Immature natural killer cell (primary cell): ENCODE measurements at regions not wholly inside any gene's neighbourhood (a gene's known extent, or its start where the extent isn't known, plus 50 kb on each side); places are given as distances from the start of the nearest gene placed in this dataset.
A peak's percentile ranks its signal among the peaks of the same experiment; 100 is the strongest.

Experiments used
- DNase-seq, 3 donors: peaks; one replicate each; pipeline ENCODE4 v3.0.0; 2022; ENCODE audit warnings: mixed read lengths in 1 of 3
- H3K27ac Mint-ChIP-seq, 6 donors: one replicate each; pipeline ENCODE4 v1.8.0; 2020; ENCODE audit warnings: mixed read lengths in 6 of 6, mild to moderate bottlenecking in 5 of 6, inconsistent platforms in 4 of 6, moderate library complexity in 3 of 6
- H3K27me3 Mint-ChIP-seq, 3 donors: one replicate each; pipeline ENCODE4 v1.8.0; 2020 to 2021; ENCODE audit warnings: low read depth in 3 of 3, mild to moderate bottlenecking in 3 of 3, mixed read lengths in 3 of 3, moderate library complexity in 3 of 3, inconsistent platforms in 1 of 3
- H3K36me3 Mint-ChIP-seq, 3 donors: one replicate each; pipeline ENCODE4 v1.8.0; 2020; ENCODE audit warnings: mixed read lengths in 3 of 3, inconsistent platforms in 2 of 3, mild to moderate bottlenecking in 2 of 3
- H3K4me1 Mint-ChIP-seq, 2 donors: one replicate each; pipeline ENCODE4 v1.8.0; 2020; ENCODE audit warnings: inconsistent platforms in 2 of 2, mild to moderate bottlenecking in 2 of 2, mixed read lengths in 2 of 2, moderate library complexity in 1 of 2
- H3K4me3 Mint-ChIP-seq, 5 donors: one replicate each; pipeline ENCODE4 v1.8.0; 2020; ENCODE audit warnings: mild to moderate bottlenecking in 5 of 5, mixed read lengths in 5 of 5, inconsistent platforms in 3 of 5, moderate library complexity in 3 of 5
- H3K9me3 Mint-ChIP-seq, 6 donors: one replicate each; pipeline ENCODE4 v1.8.0; 2020; ENCODE audit warnings: mild to moderate bottlenecking in 6 of 6, mixed read lengths in 6 of 6, inconsistent platforms in 4 of 6, moderate library complexity in 3 of 6

DNA sequence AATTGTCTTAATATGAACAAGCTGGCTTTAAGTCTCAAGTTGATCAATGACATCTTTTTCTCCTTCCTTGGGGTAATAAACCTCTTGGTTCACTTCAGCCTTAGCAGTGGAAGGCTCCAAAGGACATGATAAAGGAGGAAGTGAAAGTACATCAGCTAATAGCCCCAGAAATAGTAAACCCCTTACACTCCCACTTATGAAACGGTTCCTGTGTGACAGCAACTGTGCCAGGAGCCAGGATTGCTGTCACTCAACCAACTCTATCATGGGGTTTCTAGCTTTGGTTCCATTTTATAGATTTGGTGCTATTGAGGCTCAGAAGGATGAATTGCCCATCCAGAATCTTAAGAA lies 216.7 kb downstream of the ABHD5 start:
- no peak for DNase-seq
- Mint-ChIP-seq H3K4me3 (no peak overlapping the region), H3K27me3 (peaks cover 0 to 2% (median 1%) of the 10 kb centered on the region in 3 donors), H3K9me3 (no peaks in the 10 kb centered on the region), H3K4me1 (no peaks in the 10 kb centered on the region), H3K36me3 (no peaks in the 10 kb centered on the region), H3K27ac (no peak overlapping the region)

DNA sequence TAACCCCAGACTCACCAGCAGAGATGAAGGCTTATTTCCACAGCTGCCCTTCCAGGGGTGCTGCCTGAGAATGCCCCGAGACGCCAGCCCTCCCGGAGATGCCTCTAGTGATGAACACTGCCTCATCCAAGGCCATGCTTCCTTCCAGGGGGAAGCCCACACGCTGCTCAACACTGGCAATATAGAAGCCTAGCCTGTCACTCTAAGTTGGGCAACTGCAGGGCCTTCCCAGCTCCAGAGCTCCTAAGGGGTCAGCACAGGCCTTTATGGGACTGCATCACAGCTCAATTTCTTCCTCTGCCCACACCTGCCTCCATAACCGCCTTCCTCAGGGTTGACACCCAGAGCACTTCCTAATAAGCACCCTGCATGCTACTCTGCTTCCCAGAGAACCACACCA lies 217.7 kb downstream of the ABHD5 start:
- H3K4me1 Mint-ChIP-seq: no peaks in the 10 kb centered on the region

DNA sequence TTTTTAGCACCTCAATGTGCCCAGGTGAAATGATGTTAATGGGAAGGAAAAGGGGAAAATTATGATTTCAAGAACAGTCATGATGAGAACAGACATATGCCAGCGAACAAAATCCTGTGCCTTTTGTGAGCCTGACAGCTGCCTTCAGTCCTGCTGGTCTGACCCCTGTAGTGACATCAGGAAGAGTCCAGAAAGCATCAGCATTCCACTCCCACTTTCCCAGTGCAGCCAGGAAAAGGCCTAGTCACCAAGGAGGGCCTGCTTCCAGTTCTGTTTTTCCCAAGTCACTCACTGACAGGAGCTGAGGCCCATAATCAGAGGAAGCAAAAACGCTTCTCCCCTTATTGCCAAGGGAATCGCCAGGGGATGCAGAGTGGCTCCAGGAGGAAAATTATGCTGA lies 218.4 kb downstream of the ABHD5 start:
- H3K27me3 Mint-ChIP-seq: peaks cover 0 to 2% (median 2%) of the 10 kb centered on the region in 3 donors
- no peak for DNase-seq
- no peaks in the 10 kb centered on the region for H3K9me3 Mint-ChIP-seq
- no peak overlapping the region for H3K4me3 Mint-ChIP-seq
- no peaks in the 10 kb centered on the region for H3K36me3 Mint-ChIP-seq
- no peak overlapping the region for H3K27ac Mint-ChIP-seq
- no peaks in the 10 kb centered on the region for H3K4me1 Mint-ChIP-seq

More for the DNA sequence above, 217.7 kb downstream of the ABHD5 start:
- no peak for DNase-seq
- Mint-ChIP-seq H3K9me3 (no peaks in the 10 kb centered on the region), H3K27me3 (peaks cover 0 to 2% (median 1%) of the 10 kb centered on the region in 3 donors), H3K27ac (no peak overlapping the region), H3K36me3 (no peaks in the 10 kb centered on the region), H3K4me3 (no peak overlapping the region)

DNA sequence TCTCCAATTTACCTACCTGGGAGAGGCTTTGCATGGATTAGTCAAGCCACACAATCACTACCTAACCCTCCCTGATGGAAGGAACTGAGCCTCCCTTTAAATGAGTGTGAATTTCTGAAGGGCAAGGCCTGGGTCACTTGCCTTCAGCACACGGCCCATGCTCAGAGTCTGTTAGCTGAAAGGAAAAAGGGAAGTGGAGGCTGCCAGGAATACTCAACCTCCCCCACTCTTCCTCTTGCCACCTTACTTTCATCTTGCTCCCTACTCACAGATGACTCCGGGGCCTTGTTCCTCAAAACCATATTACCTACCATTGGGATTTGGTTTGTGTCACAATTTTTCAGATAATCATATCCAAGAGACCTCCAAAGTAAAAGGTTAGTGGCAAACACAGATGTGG lies 220.0 kb downstream of the ABHD5 start:
- Mint-ChIP-seq H3K36me3 (no peaks in the 10 kb centered on the region), H3K9me3 (no peaks in the 10 kb centered on the region), H3K4me1 (no peaks in the 10 kb centered on the region), H3K27ac (no peak overlapping the region), H3K4me3 (no peak overlapping the region), H3K27me3 (peaks cover 0 to 2% (median 1%) of the 10 kb centered on the region in 3 donors)
- DNase-seq: no peak

DNA sequence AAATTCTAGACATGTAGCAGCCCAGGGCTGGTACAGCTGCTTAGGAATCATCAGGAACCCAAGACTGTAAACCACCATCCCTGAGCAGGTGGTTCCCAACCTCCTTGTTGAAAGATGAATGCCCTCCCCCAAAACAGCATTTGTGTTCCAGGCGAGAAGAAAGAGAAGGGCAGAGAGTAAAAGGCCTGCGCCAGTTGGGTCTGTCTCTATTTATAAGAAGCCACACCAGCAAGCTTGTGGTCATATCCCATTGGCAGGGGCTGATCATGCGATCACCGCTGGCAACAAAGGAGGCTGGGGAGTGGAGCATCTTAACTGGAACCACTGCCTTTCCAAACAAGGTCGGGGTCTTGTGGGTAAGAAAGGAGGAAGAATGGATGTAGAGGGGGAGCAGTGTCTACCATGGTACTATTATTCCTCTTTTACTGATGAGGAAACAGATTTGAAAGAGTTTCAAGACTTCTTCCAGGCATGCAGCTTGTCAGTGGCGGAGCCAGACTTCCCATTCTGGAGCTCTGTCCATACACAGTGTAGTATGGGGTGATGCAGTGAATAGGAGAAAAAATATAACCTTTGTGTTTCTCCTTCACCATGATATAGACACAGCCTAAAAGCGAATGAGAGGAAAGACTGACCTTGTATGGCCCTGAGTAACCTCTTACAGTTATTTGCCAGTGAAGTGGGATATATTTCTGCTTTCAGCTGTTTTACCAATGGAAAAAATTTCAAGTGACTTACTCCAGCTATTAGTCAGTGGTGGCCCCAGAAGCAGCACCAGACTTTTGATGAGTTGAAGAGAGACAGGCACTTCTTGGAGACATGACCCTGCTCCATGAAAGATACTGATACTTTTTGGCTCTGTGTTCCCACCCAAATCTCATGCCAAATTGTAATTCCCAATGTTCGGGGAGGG lies 222.6 kb downstream of the ABHD5 start:
- Mint-ChIP-seq H3K27ac (no peak overlapping the region), H3K27me3 (peaks cover 0 to 2% (median 1%) of the 10 kb centered on the region in 3 donors), H3K36me3 (no peaks in the 10 kb centered on the region), H3K9me3 (peaks cover 0 to 4% (median 0%) of the 10 kb centered on the region in 6 donors), H3K4me1 (no peaks in the 10 kb centered on the region), H3K4me3 (no peak overlapping the region)
- DNase-seq: no peak

DNA sequence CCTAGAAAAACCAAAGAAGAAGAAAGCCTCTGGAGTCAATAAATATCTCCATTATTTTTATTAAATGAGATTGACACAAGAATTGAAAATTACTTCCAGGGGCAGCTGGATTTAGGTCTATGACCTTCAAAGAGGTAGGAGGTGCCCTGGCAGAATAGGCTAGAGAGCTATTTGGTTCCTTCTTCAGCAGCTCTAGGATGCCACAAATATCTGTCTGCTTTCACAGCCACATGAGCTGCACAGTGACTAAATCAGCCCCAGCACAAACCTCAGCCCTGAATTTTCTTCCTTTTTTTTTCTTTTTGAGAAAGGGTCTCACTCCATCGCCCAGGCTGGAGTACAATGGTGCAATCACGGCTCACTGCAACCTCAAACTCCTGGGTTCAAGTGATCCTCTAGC lies 223.5 kb downstream of the ABHD5 start:
- no peaks in the 10 kb centered on the region for H3K36me3 Mint-ChIP-seq
- no peak overlapping the region for H3K4me3 Mint-ChIP-seq
- no peak overlapping the region for H3K27ac Mint-ChIP-seq
- no peak for DNase-seq
- no peaks in the 10 kb centered on the region for H3K4me1 Mint-ChIP-seq
- H3K27me3 Mint-ChIP-seq: peaks cover 0 to 3% (median 2%) of the 10 kb centered on the region in 3 donors
- peaks cover 0 to 4% (median 0%) of the 10 kb centered on the region in 6 donors for H3K9me3 Mint-ChIP-seq

DNA sequence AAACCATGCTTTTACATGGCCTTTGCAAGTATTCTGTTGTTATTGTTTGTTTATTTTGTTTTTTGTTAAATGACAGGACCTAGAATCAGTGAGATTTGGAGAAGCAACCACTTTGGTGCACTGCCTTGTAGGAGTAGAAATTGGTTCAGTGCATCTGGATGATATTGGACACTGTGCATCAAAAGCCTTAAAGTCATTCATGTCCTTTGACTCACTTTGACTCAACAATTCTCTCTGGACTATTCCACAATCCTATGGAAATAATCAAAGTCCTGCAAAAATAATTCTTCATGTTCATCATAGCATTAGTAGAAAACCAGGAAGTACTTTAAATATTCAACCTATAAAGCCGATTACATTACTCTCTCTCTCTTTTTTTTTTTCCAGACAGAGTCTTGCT lies 224.8 kb downstream of the ABHD5 start:
- H3K4me1 Mint-ChIP-seq: no peaks in the 10 kb centered on the region
- peaks cover 0 to 4% (median 0%) of the 10 kb centered on the region in 6 donors for H3K9me3 Mint-ChIP-seq
- H3K27ac Mint-ChIP-seq: no peak overlapping the region
- peaks cover 0 to 6% (median 2%) of the 10 kb centered on the region in 3 donors for H3K27me3 Mint-ChIP-seq
- no peak for DNase-seq
- no peak overlapping the region for H3K4me3 Mint-ChIP-seq
- H3K36me3 Mint-ChIP-seq: no peaks in the 10 kb centered on the region

DNA sequence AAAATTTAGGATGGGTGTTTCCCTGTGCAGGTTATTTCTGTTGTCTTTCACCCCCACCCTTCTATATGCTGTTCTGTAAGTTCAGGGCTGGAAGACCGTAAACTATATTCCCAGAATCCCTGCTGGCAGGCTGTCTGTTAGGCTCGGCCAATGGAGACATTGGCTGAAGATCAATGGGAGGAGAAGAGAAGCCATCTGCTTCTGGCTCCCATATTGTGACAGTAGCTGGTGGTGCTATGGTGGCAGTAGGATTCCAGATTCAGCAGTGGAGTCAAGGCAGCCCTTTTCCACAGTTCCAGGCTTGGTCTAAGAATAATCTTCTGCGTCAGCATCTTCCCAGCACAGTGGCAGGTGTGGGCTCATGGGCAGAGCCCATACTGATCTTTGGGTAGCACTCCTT lies 226.6 kb downstream of the ABHD5 start:
- Mint-ChIP-seq H3K4me1 (no peaks in the 10 kb centered on the region), H3K9me3 (peaks cover 0 to 4% (median 0%) of the 10 kb centered on the region in 6 donors), H3K27me3 (peaks cover 0 to 9% (median 5%) of the 10 kb centered on the region in 3 donors), H3K4me3 (no peak overlapping the region), H3K36me3 (no peaks in the 10 kb centered on the region), H3K27ac (no peak overlapping the region)
- DNase-seq: no peak

DNA sequence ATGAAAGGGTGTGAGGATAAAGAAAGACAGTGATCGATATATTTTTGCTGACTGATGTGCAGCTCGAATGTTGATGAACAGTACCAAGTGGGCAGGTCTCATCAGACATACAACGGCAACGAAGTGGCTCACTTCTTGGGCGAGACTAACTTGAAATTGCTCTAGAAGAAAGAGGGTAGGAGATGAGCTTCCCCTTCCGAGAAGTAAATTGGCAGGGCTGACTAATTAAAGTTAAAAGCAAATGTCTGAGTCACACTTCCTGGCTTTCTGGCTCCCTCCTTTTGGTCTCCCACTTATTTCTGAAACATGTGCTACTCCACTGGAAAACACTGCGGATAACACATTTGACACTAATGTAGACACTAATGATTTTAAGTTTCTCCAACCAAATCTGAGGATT lies 228.3 kb downstream of the ABHD5 start:
- no peak overlapping the region for H3K4me3 Mint-ChIP-seq
- peaks cover 0 to 4% (median 0%) of the 10 kb centered on the region in 6 donors for H3K9me3 Mint-ChIP-seq
- no peak for DNase-seq
- H3K36me3 Mint-ChIP-seq: no peaks in the 10 kb centered on the region
- peaks cover 3 to 9% (median 3%) of the 10 kb centered on the region in 3 donors for H3K27me3 Mint-ChIP-seq
- no peak overlapping the region for H3K27ac Mint-ChIP-seq
- no peaks in the 10 kb centered on the region for H3K4me1 Mint-ChIP-seq

DNA sequence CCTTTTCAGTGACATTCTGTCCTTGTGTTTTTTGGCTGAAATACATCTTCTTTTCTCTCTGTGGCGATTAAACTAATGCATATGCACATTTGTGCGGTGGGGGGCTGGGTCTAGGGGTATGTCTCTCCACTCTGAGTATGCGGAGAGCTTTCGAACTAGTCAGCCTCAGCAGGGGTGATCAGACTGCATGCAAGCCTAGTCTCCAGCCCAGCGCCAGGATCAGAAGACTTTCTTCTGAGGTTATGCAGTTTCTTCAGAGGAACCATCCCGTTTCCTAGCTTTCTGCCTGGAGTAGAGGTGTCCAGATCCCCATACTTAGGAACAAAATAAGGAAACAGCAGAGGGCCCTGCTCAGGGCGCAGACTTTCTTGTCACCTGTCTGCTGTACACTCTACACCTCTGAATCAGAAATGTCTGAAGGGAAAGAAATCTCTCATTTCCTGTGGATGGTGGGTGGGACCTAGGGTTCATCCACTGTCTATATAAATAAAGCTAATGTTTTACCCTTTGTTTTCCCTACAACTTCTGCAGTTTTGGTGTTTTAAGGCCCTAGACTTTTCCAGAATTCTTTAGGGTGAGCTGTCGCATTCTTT lies 230.4 kb downstream of the ABHD5 start:
- no peaks in the 10 kb centered on the region for H3K4me1 Mint-ChIP-seq
- peaks cover 4 to 7% (median 6%) of the 10 kb centered on the region in 3 donors for H3K27me3 Mint-ChIP-seq
- no peaks in the 10 kb centered on the region for H3K36me3 Mint-ChIP-seq
- peak overlapping the region in 1 of 6 donors; percentile 19 for H3K27ac Mint-ChIP-seq
- H3K9me3 Mint-ChIP-seq: peaks cover 0 to 4% (median 0%) of the 10 kb centered on the region in 6 donors
- DNase-seq: no peak
- no peak overlapping the region for H3K4me3 Mint-ChIP-seq

DNA sequence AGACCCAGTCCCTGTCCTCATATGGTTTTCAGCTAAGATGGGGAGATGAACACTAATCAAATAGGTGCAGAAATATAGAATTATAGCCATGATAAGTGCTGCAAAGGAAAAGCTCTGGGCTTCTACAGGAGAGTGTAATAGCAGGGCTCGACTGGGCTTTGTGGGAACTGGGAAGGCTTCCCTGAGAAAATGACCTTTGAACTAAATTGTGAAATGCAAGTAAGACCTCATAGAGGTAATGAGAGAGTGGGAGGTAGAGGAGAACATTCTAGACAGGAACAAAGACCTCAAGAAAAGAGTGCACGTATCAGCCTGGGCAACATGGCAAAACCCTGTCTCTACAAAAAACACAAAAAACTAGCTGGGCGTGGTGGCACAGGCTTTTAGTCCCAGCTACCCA lies 231.6 kb downstream of the ABHD5 start:
- H3K4me1 Mint-ChIP-seq: no peaks in the 10 kb centered on the region
- peak overlapping the region in 1 of 5 donors; percentile 15 for H3K4me3 Mint-ChIP-seq
- no peaks in the 10 kb centered on the region for H3K36me3 Mint-ChIP-seq
- H3K27ac Mint-ChIP-seq: no peak overlapping the region
- DNase-seq: no peak
- H3K9me3 Mint-ChIP-seq: peaks cover 0 to 1% (median 0%) of the 10 kb centered on the region in 6 donors
- H3K27me3 Mint-ChIP-seq: peaks cover 6 to 7% (median 7%) of the 10 kb centered on the region in 3 donors

DNA sequence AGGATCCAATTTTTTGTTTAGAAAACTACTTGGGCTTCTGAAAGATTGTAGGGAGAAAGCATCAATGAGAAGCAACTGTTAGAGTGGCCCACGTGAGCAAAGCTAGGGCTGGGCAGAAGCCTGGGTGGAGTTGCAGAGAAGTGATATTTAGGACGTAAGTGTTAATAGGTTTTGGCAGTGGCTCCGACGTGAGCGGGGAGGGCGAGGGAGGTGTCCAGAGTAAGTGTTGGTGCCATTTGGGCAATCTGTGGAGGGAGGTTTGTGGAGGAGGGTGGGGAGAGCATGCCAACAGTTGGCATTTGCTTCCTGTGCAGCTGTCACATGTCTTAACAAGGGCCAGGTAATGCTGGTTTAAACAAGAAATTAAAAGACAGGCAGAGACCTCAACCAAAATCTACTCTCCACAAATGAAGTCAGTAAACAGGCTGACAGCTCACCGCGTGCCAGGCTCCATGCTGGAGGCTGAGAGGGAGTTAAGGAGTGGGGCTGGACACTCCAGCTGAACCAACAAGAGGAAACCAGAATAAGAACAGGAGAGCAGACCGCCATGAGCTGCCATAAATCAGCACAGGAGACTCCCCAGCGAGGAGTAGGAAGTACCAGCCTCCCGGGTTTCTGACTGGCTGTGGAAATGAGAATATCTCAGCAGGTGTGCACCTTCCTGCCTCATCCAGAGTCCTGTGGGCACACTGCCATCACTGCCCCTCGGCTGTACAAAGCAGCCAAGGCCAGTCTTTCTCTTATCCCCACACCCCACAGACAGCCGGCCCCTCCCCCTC lies 232.6 kb downstream of the ABHD5 start:
- no peak overlapping the region for H3K27ac Mint-ChIP-seq
- peaks cover 0 to 1% (median 0%) of the 10 kb centered on the region in 6 donors for H3K9me3 Mint-ChIP-seq
- H3K27me3 Mint-ChIP-seq: peaks cover 6 to 7% (median 7%) of the 10 kb centered on the region in 3 donors
- no peaks in the 10 kb centered on the region for H3K36me3 Mint-ChIP-seq
- DNase-seq: no peak
- H3K4me1 Mint-ChIP-seq: no peaks in the 10 kb centered on the region
- no peak overlapping the region for H3K4me3 Mint-ChIP-seq

DNA sequence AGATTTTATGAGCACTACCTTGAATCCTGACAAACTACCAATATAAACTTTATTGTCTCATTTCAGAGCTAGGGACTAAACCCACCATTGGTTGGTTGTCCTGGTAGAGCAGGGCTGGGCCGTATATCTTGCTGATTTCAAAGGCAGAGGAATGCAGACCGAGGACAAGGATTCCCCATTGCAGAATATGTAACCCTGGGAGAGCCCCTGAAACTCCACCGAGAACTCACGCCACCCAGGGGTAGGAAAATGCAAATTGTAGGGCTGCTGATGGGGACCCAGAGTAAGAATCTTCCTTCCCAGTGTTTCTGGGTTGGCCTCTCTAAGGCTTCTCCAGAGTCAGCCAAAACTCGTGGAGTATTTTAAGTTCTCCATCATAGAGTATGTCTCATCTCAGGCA lies 235.3 kb downstream of the ABHD5 start:
- H3K9me3 Mint-ChIP-seq: no peaks in the 10 kb centered on the region

DNA sequence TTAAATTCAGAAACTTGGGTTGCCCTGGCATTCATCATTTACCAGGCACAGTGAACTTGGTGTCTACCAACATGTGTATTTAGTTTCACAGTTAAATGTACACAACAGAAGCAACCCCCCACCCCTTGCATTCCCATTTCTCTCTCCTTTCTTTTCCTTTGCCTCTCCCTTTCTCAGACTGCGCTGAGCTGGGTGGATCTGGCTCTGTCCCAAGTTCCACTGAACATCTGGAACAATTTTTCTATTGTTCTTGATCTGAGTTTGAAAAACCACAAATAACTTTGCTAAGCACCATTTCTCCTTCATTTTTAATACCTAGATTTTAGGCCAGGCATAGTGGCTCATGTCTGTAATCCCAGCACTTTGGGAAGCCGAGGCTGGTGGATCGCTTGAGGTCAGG lies 242.2 kb downstream of the ABHD5 start:
- H3K9me3 Mint-ChIP-seq: peaks cover 0 to 6% (median 0%) of the 10 kb centered on the region in 6 donors
- no peak overlapping the region for H3K4me3 Mint-ChIP-seq
- H3K27me3 Mint-ChIP-seq: peaks cover 4 to 7% (median 6%) of the 10 kb centered on the region in 3 donors
- no peaks in the 10 kb centered on the region for H3K4me1 Mint-ChIP-seq
- H3K27ac Mint-ChIP-seq: no peak overlapping the region
- no peaks in the 10 kb centered on the region for H3K36me3 Mint-ChIP-seq
- DNase-seq: no peak

More for the DNA sequence above, 235.3 kb downstream of the ABHD5 start:
- Mint-ChIP-seq H3K4me3 (no peak overlapping the region), H3K27ac (no peak overlapping the region), H3K36me3 (no peaks in the 10 kb centered on the region), H3K4me1 (no peaks in the 10 kb centered on the region), H3K27me3 (peaks cover 1 to 8% (median 8%) of the 10 kb centered on the region in 3 donors)
- no peak for DNase-seq
